Coronary artery (tissue), 2 donors: ENCODE measurements at regions not wholly inside any gene's neighbourhood (a gene's known extent, or its start where the extent isn't known, plus 50 kb on each side); places are given as distances from the start of the nearest gene placed in this dataset.

Source experiments
- DNase-seq: peaks from one replicate; pipeline ENCODE4 v3.0.0-alpha.2; 2017; ENCODE audit warnings: low spot score
- H3K27ac ChIP-seq, 2 donors: fragments of 200-600 bp; sonication (generic); one replicate each; pipeline ENCODE4 v1.5.1; 2016 to 2019
- H3K4me3 ChIP-seq: fragments of 200-600 bp; sonication (generic); 2 replicates; pipeline ENCODE4 v1.5.1; 2016; ENCODE audit warnings: mild to moderate bottlenecking, moderate library complexity
- CTCF ChIP-seq: fragments of 200-600 bp; sonication (generic); IDR thresholded peaks from one replicate; pipeline ENCODE4 v1.5.1; 2019; ENCODE audit warnings: antibody characterized with exemption

DNA sequence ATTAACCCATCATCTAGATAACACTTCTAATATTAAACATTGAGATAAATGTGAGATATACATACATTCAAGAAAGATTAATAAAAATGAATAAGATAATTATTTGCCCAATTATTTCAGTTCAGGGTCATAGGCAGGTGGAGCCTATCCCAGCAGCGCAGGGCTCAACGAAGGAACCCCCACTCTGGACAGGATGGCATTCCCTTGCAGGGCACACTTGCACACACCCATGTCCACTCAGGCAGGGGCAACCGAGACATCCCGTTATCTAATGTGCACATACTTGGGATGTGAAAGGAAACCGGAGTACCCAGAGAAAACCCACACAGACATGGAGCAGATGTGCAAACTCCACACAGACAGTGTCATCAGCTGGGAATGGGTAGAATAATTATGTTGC lies 175.4 kb upstream of the CMC1 start:
- Histone ChIP-seq H3K4me3 (no peak overlapping the region), H3K27ac (no peak overlapping the region)
- no peak for DNase-seq
- no peak for TF ChIP-seq CTCF

GRCh38 chr3:28067014-28067413 lies 174.4 kb upstream of the CMC1 start:
- Histone ChIP-seq H3K27ac (no peak overlapping the region), H3K4me3 (no peak overlapping the region)
- DNase-seq: no peak
- TF ChIP-seq CTCF: no peak

GRCh38 chr3:28068342-28068741 lies 173.1 kb upstream of the CMC1 start:
- DNase-seq: no peak
- TF ChIP-seq CTCF: no peak
- Histone ChIP-seq H3K4me3 (no peak overlapping the region), H3K27ac (no peak overlapping the region)

DNA sequence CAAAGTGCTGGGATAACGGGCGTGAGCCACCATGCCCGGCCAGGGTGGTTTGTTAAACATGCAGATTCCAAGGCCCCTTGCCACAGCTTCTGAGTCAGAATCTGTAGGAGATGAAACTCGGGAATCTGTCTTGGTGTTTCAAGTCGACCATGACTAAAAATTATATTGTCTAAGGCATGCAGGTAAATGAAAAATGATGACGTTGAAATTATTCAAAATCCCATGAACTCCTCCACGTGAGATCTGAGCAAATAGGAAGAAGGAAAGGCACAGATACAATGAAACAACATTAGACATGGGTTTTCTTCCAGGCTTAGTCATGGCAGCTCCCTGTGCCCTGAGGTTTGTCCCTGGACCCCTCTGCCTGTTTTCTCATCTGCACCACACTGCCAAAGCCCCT lies 172.0 kb upstream of the CMC1 start:
- TF ChIP-seq CTCF: no peak
- no peak for DNase-seq
- Histone ChIP-seq H3K27ac (no peak overlapping the region), H3K4me3 (no peak overlapping the region)

- no peak for DNase-seq
- TF ChIP-seq CTCF: no peak
- no peak overlapping the region for H3K4me3 ChIP-seq
- no peak overlapping the region for H3K27ac ChIP-seq
Measured at GRCh38 chr3:28076246-28076645, 165.2 kb upstream of the CMC1 start.

DNA sequence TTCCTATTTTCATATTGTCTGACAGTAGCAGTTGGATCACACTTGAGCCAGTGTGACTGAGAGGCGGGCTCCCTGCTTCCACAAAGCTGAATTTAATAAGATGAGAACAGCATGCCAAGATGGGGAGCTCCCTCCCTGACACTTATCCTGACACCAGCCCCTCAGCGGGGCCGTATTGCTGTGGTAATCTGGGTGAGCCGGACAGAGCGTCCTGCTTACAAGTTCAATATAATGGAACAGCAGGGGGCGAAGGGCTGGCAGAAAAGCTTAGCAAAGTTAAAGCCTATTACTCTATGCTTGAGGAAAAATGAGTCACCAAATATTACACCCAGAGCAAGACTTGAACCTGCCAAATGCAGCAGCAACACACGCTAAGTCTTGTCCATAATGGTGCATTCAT lies 163.8 kb upstream of the CMC1 start:
- no peak for TF ChIP-seq CTCF
- Histone ChIP-seq H3K27ac (no peak overlapping the region), H3K4me3 (no peak overlapping the region)
- no peak for DNase-seq

- TF ChIP-seq CTCF: no peak
- Histone ChIP-seq H3K4me3 (no peak overlapping the region), H3K27ac (no peak overlapping the region)
- no peak for DNase-seq
Measured at GRCh38 chr3:28078536-28078935, 162.9 kb upstream of the CMC1 start.
